Activated naive CD8-positive, alpha-beta T cell treated with anti-CD3 and anti-CD28 coated beads, Interleukin-2, amount 50 U/mL, for 24 hours (primary cell): ENCODE measurements at regions not wholly inside any gene's neighbourhood (a gene's known extent, or its start where the extent isn't known, plus 50 kb on each side); places are given as distances from the start of the nearest gene placed in this dataset.

Experiments
- ATAC-seq: fragments of 150-1000 bp; cut with Tn5 transposase; one replicate; pipeline ENCODE4 v1.10.0; 2021
- DNase-seq: peaks from one replicate; pipeline ENCODE4 v3.0.0; 2021
- H3K27ac Mint-ChIP-seq: one replicate; pipeline ENCODE4 v1.8.0; 2021; ENCODE audit warnings: mild to moderate bottlenecking, mixed read lengths
- H3K27me3 Mint-ChIP-seq: one replicate; pipeline ENCODE4 v1.8.0; 2021; ENCODE audit warnings: mixed read lengths
- H3K36me3 Mint-ChIP-seq: one replicate; pipeline ENCODE4 v1.8.0; 2021; ENCODE audit warnings: low read depth, mixed read lengths
- H3K4me1 Mint-ChIP-seq: one replicate; pipeline ENCODE4 v1.8.0; 2021; ENCODE audit warnings: mixed read lengths
- H3K4me3 Mint-ChIP-seq: one replicate; pipeline ENCODE4 v1.8.0; 2021; ENCODE audit warnings: mild to moderate bottlenecking, moderate library complexity, mixed read lengths
- H3K9me3 Mint-ChIP-seq: one replicate; pipeline ENCODE4 v1.8.0; 2021; ENCODE audit warnings: mixed read lengths

- Mint-ChIP-seq H3K36me3 (no peaks in the 10 kb centered on the region), H3K9me3 (peaks cover 3% of the 10 kb centered on the region), H3K27ac (no peak overlapping the region), H3K27me3 (peaks cover 2% of the 10 kb centered on the region), H3K4me1 (no peaks in the 10 kb centered on the region), H3K4me3 (no peak overlapping the region)
- ATAC-seq: no peak
- DNase-seq: no peak
Observed at GRCh38 chr3:24589513-24589851, 94.8 kb upstream of the THRB start.

GRCh38 chr3:24589931-24590880 is 95.6 kb upstream of the THRB start:
- Mint-ChIP-seq H3K4me1 (no peaks in the 10 kb centered on the region), H3K27me3 (peaks cover 2% of the 10 kb centered on the region), H3K27ac (no peak overlapping the region), H3K9me3 (peaks cover 3% of the 10 kb centered on the region), H3K36me3 (no peaks in the 10 kb centered on the region), H3K4me3 (no peak overlapping the region)
- no peak for ATAC-seq
- no peak for DNase-seq

- H3K36me3 Mint-ChIP-seq: no peaks in the 10 kb centered on the region
- no peak for ATAC-seq
Observed at GRCh38 chr3:24591191-24591590, 96.5 kb upstream of the THRB start.

GRCh38 chr3:24591661-24592555 is 97.3 kb upstream of the THRB start:
- H3K4me1 Mint-ChIP-seq: no peaks in the 10 kb centered on the region
- H3K27ac Mint-ChIP-seq: no peak overlapping the region
- peaks cover 2% of the 10 kb centered on the region for H3K27me3 Mint-ChIP-seq
- no peak overlapping the region for H3K4me3 Mint-ChIP-seq
- no peaks in the 10 kb centered on the region for H3K36me3 Mint-ChIP-seq
- DNase-seq (no peak), ATAC-seq (no peak)
- peaks cover 3% of the 10 kb centered on the region for H3K9me3 Mint-ChIP-seq

More at GRCh38 chr3:24591191-24591590, 96.5 kb upstream of the THRB start:
- Mint-ChIP-seq H3K27me3 (peaks cover 2% of the 10 kb centered on the region), H3K9me3 (peaks cover 3% of the 10 kb centered on the region), H3K4me3 (no peak overlapping the region), H3K4me1 (no peaks in the 10 kb centered on the region), H3K27ac (no peak overlapping the region)
- no peak for DNase-seq

GRCh38 chr3:24594161-24594560 is 99.5 kb upstream of the THRB start:
- peaks cover 2% of the 10 kb centered on the region for H3K27me3 Mint-ChIP-seq
- no peak overlapping the region for H3K4me3 Mint-ChIP-seq
- no peaks in the 10 kb centered on the region for H3K36me3 Mint-ChIP-seq
- H3K9me3 Mint-ChIP-seq: peaks cover 7% of the 10 kb centered on the region
- ATAC-seq: no peak
- H3K27ac Mint-ChIP-seq: no peak overlapping the region
- no peak for DNase-seq
- H3K4me1 Mint-ChIP-seq: no peaks in the 10 kb centered on the region

- no peaks in the 10 kb centered on the region for H3K4me1 Mint-ChIP-seq
- peaks cover 7% of the 10 kb centered on the region for H3K9me3 Mint-ChIP-seq
- no peaks in the 10 kb centered on the region for H3K27me3 Mint-ChIP-seq
- H3K27ac Mint-ChIP-seq: no peak overlapping the region
- DNase-seq (no peak), ATAC-seq (no peak)
- H3K4me3 Mint-ChIP-seq: no peak overlapping the region
- H3K36me3 Mint-ChIP-seq: no peaks in the 10 kb centered on the region
Observed at GRCh38 chr3:24595796-24596195, 101.1 kb upstream of the THRB start.

- Mint-ChIP-seq H3K27me3 (no peaks in the 10 kb centered on the region), H3K4me1 (no peaks in the 10 kb centered on the region), H3K27ac (no peak overlapping the region), H3K9me3 (peaks cover 4% of the 10 kb centered on the region), H3K4me3 (no peak overlapping the region), H3K36me3 (no peaks in the 10 kb centered on the region)
- DNase-seq (no peak), ATAC-seq (no peak)
Observed at GRCh38 chr3:24596626-24597025, 102.0 kb upstream of the THRB start.

GRCh38 chr3:24598695-24599470 is 104.2 kb upstream of the THRB start:
- H3K27ac Mint-ChIP-seq: no peak overlapping the region
- ATAC-seq: no peak
- no peaks in the 10 kb centered on the region for H3K36me3 Mint-ChIP-seq
- no peak overlapping the region for H3K4me3 Mint-ChIP-seq
- H3K4me1 Mint-ChIP-seq: no peaks in the 10 kb centered on the region
- DNase-seq: no peak
- H3K9me3 Mint-ChIP-seq: peaks cover 4% of the 10 kb centered on the region
- H3K27me3 Mint-ChIP-seq: no peaks in the 10 kb centered on the region

GRCh38 chr3:24601066-24601939 is 106.7 kb upstream of the THRB start:
- no peaks in the 10 kb centered on the region for H3K4me1 Mint-ChIP-seq
- no peaks in the 10 kb centered on the region for H3K36me3 Mint-ChIP-seq
- ATAC-seq (no peak), DNase-seq (no peak)
- no peak overlapping the region for H3K27ac Mint-ChIP-seq
- H3K9me3 Mint-ChIP-seq: peaks cover 7% of the 10 kb centered on the region
- no peaks in the 10 kb centered on the region for H3K27me3 Mint-ChIP-seq
- H3K4me3 Mint-ChIP-seq: no peak overlapping the region

- ATAC-seq: no peak
- Mint-ChIP-seq H3K9me3 (peaks cover 3% of the 10 kb centered on the region), H3K4me1 (no peaks in the 10 kb centered on the region), H3K27ac (no peak overlapping the region), H3K4me3 (no peak overlapping the region), H3K27me3 (no peaks in the 10 kb centered on the region), H3K36me3 (no peaks in the 10 kb centered on the region)
- no peak for DNase-seq
Observed at GRCh38 chr3:24604215-24604614, 109.6 kb upstream of the THRB start.

- peaks cover 3% of the 10 kb centered on the region for H3K9me3 Mint-ChIP-seq
- no peaks in the 10 kb centered on the region for H3K4me1 Mint-ChIP-seq
- H3K4me3 Mint-ChIP-seq: no peak overlapping the region
- no peaks in the 10 kb centered on the region for H3K27me3 Mint-ChIP-seq
- ATAC-seq (no peak), DNase-seq (no peak)
- H3K36me3 Mint-ChIP-seq: no peaks in the 10 kb centered on the region
- H3K27ac Mint-ChIP-seq: no peak overlapping the region
Observed at GRCh38 chr3:24605511-24606028, 110.9 kb upstream of the THRB start.

GRCh38 chr3:24607281-24607680 is 112.6 kb upstream of the THRB start:
- no peaks in the 10 kb centered on the region for H3K27me3 Mint-ChIP-seq
- ATAC-seq: no peak

GRCh38 chr3:24608701-24609390 is 114.2 kb upstream of the THRB start:
- no peak overlapping the region for H3K4me3 Mint-ChIP-seq
- H3K9me3 Mint-ChIP-seq: peaks cover 3% of the 10 kb centered on the region
- DNase-seq: no peak
- no peaks in the 10 kb centered on the region for H3K4me1 Mint-ChIP-seq
- no peak for ATAC-seq
- no peak overlapping the region for H3K27ac Mint-ChIP-seq
- no peaks in the 10 kb centered on the region for H3K27me3 Mint-ChIP-seq
- H3K36me3 Mint-ChIP-seq: no peaks in the 10 kb centered on the region

More at GRCh38 chr3:24607281-24607680, 112.6 kb upstream of the THRB start:
- H3K9me3 Mint-ChIP-seq: peaks cover 3% of the 10 kb centered on the region
- H3K27ac Mint-ChIP-seq: no peak overlapping the region
- no peaks in the 10 kb centered on the region for H3K4me1 Mint-ChIP-seq
- no peak for DNase-seq
- H3K36me3 Mint-ChIP-seq: no peaks in the 10 kb centered on the region
- no peak overlapping the region for H3K4me3 Mint-ChIP-seq
